H1 (cell line): ENCODE measurements at regions not wholly inside any gene's neighbourhood (a gene's known extent, or its start where the extent isn't known, plus 50 kb on each side); places are given as distances from the start of the nearest gene placed in this dataset.

Experiments used
- CTCF ChIA-PET: fragments of 300-600 bp; sonication (Branson Sonifier 250); formaldehyde crosslinking; loops from one replicate; lab custom pipeline; 2021; ENCODE audit not compliant: partially characterized antibody; lab: Charles Lee
- POLR2A ChIA-PET: fragments of 300-600 bp; sonication (Branson Sonifier 250); formaldehyde crosslinking; loops from one replicate; lab custom pipeline; 2021; ENCODE audit warnings: inconsistent platforms; ENCODE audit not compliant: partially characterized antibody; lab: Charles Lee
- DNase-seq, 2 experiments: peaks; one replicate each; pipeline versions ENCODE4 v3.0.0 to v3.0.0-alpha.2; 2010 to 2022; ENCODE audit warnings: low spot score in 2 of 2, low read depth in 1 of 2, mixed read lengths in 1 of 2
- FAIRE-seq: peaks from 2 replicates; lab custom pipeline; 2011; peaks lifted over from hg19 to GRCh38; lab: Jason Lieb, UNC
- H2AFZ ChIP-seq: 2 replicates; pipeline ENCODE4 v1.8.1; 2012; ENCODE audit warnings: low read length, inconsistent platforms
- H2AK5ac ChIP-seq: 2 replicates; pipeline ENCODE4 v1.6.1; 2013; ENCODE audit warnings: low read depth, low read length
- H2BK120ac ChIP-seq: replicated peaks from 2 replicates; pipeline ENCODE3; 2013; ENCODE audit warnings: low read depth, low read length, inconsistent platforms
- H2BK12ac ChIP-seq: 2 replicates; pipeline ENCODE4 v1.6.1; 2013; ENCODE audit warnings: low read depth, low read length
- H2BK15ac ChIP-seq: 2 replicates; pipeline ENCODE4 v1.6.1; 2013; ENCODE audit warnings: low read length
- H2BK20ac ChIP-seq: 2 replicates; pipeline ENCODE4 v1.6.1; 2013; ENCODE audit warnings: low read length
- H2BK5ac ChIP-seq: 2 replicates; pipeline ENCODE4 v1.6.1; 2013; ENCODE audit warnings: low read depth, low read length
- H3K14ac ChIP-seq: 2 replicates; pipeline ENCODE4 v1.6.1; 2013; ENCODE audit warnings: inconsistent platforms; ENCODE audit not compliant: insufficient read length
- H3K18ac ChIP-seq: 2 replicates; pipeline ENCODE4 v1.6.1; 2013; ENCODE audit warnings: low read length; ENCODE audit errors: extremely low read depth
- H3K23ac ChIP-seq: 2 replicates; pipeline ENCODE4 v1.6.1; 2013; ENCODE audit warnings: inconsistent platforms; ENCODE audit not compliant: insufficient read length
- H3K23me2 ChIP-seq: 2 replicates; pipeline ENCODE4 v1.6.1; 2013; ENCODE audit warnings: low read depth, low read length
- H3K27ac ChIP-seq: 2 replicates; pipeline ENCODE4 v1.6.1; 2011; ENCODE audit warnings: low read depth, low read length, inconsistent platforms
- H3K27me3 ChIP-seq, 4 experiments: replicated peaks in 1 of 4; 1 replicate in 1 of 4; 2 replicates in 3 of 4; pipeline versions ENCODE4 v1.6.1 to v1.8.1; 2011 to 2013; ENCODE audit warnings: low read length in 3 of 4, mild to moderate bottlenecking in 3 of 4, inconsistent platforms in 2 of 4, mixed read lengths in 2 of 4, moderate library complexity in 1 of 4; ENCODE audit not compliant: control insufficient read depth in 3 of 4, insufficient read depth in 3 of 4; ENCODE audit errors: extremely low read depth in 1 of 4
- H3K36me3 ChIP-seq, 4 experiments: 2 replicates each; pipeline versions ENCODE4 v1.6.1 to v1.8.1; 2011 to 2013; ENCODE audit warnings: mild to moderate bottlenecking in 4 of 4, low read length in 3 of 4, moderate library complexity in 2 of 4, control low read depth in 1 of 4, inconsistent platforms in 1 of 4; ENCODE audit not compliant: insufficient read depth in 4 of 4, control insufficient read depth in 2 of 4
- H3K4ac ChIP-seq: replicated peaks from 2 replicates; pipeline ENCODE3; 2013; ENCODE audit warnings: low read length, low read depth, mixed read lengths, inconsistent platforms; ENCODE audit not compliant: insufficient read length
- H3K4me1 ChIP-seq, 4 experiments: replicated peaks in 1 of 4; 1 replicate in 1 of 4; 2 replicates in 3 of 4; pipeline versions ENCODE4 v1.6.1 to v1.8.1; 2011 to 2013; ENCODE audit warnings: low read length in 3 of 4, inconsistent platforms in 2 of 4, mixed read lengths in 1 of 4; ENCODE audit not compliant: insufficient read depth in 4 of 4, control insufficient read depth in 3 of 4
- H3K4me2 ChIP-seq, 2 experiments: 2 replicates each; pipeline versions ENCODE4 v1.6.1 to v1.8.1; 2011 to 2013; ENCODE audit warnings: low read depth in 2 of 2, low read length in 2 of 2, control low read depth in 1 of 2, inconsistent platforms in 1 of 2, mild to moderate bottlenecking in 1 of 2; ENCODE audit not compliant: insufficient read depth in 1 of 2
- H3K4me3 ChIP-seq, 4 experiments: fragments of 200-600, 300-600 bp in 1 of 4; sonication (generic), shearing (Covaris generic), sonication (Bioruptor Twin) in 1 of 4; 2 replicates each; pipeline versions ENCODE4 v1.5.1 to v1.8.1; 2011 to 2016; ENCODE audit warnings: low read length in 4 of 4, low read depth in 3 of 4, control low read depth in 2 of 4, inconsistent platforms in 2 of 4, mild to moderate bottlenecking in 2 of 4, mixed read lengths in 1 of 4, moderate library complexity in 1 of 4; ENCODE audit not compliant: insufficient read depth in 2 of 4; ENCODE audit errors: extremely low read depth in 1 of 4
- H3K56ac ChIP-seq: replicated peaks from 2 replicates; pipeline ENCODE3; 2013; ENCODE audit warnings: low read depth, mild to moderate bottlenecking, mixed read lengths, low read length, inconsistent platforms; ENCODE audit not compliant: insufficient read length
- H3K79me1 ChIP-seq: 2 replicates; pipeline ENCODE4 v1.6.1; 2013; ENCODE audit warnings: low read depth, low read length, control low read depth
- H3K79me2 ChIP-seq, 2 experiments: 2 replicates each; pipeline versions ENCODE4 v1.6.1 to v1.8.1; 2012 to 2013; ENCODE audit warnings: low read length in 2 of 2, mild to moderate bottlenecking in 2 of 2, inconsistent platforms in 1 of 2; ENCODE audit not compliant: insufficient read depth in 2 of 2, control insufficient read depth in 1 of 2
- H3K9ac ChIP-seq, 4 experiments: replicated peaks in 1 of 4; 1 replicate in 1 of 4; 2 replicates in 3 of 4; pipeline versions ENCODE4 v1.6.1 to v1.8.1; 2011 to 2013; ENCODE audit warnings: low read depth in 3 of 4, low read length in 3 of 4, control low read depth in 2 of 4, mild to moderate bottlenecking in 2 of 4, moderate library complexity in 2 of 4, inconsistent platforms in 1 of 4; ENCODE audit errors: extremely low read depth in 1 of 4
- H3K9me3 ChIP-seq, 2 experiments: 2 replicates each; pipeline versions ENCODE4 v1.6.1 to v1.8.1; 2012 to 2013; ENCODE audit warnings: mild to moderate bottlenecking in 2 of 2, moderate library complexity in 2 of 2, control low read depth in 1 of 2, inconsistent platforms in 1 of 2, low read depth in 1 of 2, low read length in 1 of 2, mixed read lengths in 1 of 2; ENCODE audit not compliant: insufficient read depth in 2 of 2
- H4K20me1 ChIP-seq, 2 experiments: replicated peaks in 1 of 2; 2 replicates each; pipeline versions ENCODE3 to v1.8.1; 2011 to 2013; ENCODE audit warnings: inconsistent platforms in 2 of 2, low read length in 2 of 2, mild to moderate bottlenecking in 1 of 2; ENCODE audit not compliant: insufficient read depth in 2 of 2, control insufficient read depth in 1 of 2
- H4K5ac ChIP-seq: 2 replicates; pipeline ENCODE4 v1.6.1; 2013; ENCODE audit warnings: low read length, low read depth, mixed read lengths, inconsistent platforms; ENCODE audit not compliant: insufficient read length
- H4K8ac ChIP-seq: 2 replicates; pipeline ENCODE4 v1.8.0; 2013; ENCODE audit warnings: mild to moderate bottlenecking, moderate library complexity, low read length, inconsistent platforms; ENCODE audit not compliant: insufficient read depth; ENCODE audit errors: extremely low read depth
- H4K91ac ChIP-seq: replicated peaks from 2 replicates; pipeline ENCODE3; 2013; ENCODE audit warnings: low read length, mixed read lengths, inconsistent platforms; ENCODE audit not compliant: insufficient read length
- ASH2L ChIP-seq: fragments of 200-600, 300-600 bp; sonication (generic); IDR thresholded peaks from one replicate; pipeline ENCODE4 v1.7.1; 2017; ENCODE audit warnings: low read length
- BACH1 ChIP-seq: IDR thresholded peaks from 2 replicates; pipeline ENCODE4 v1.6.1; 2012; ENCODE audit warnings: low read length, improper control_type of control experiment
- BRCA1 ChIP-seq: IDR thresholded peaks from 2 replicates; pipeline ENCODE4 v1.6.1; 2012; ENCODE audit warnings: low read depth, low read length, improper control_type of control experiment
- CHD1 ChIP-seq: IDR thresholded peaks from 2 replicates; pipeline ENCODE4 v1.6.1; 2012; ENCODE audit warnings: low read depth, low read length, improper control_type of control experiment
- CREB1 ChIP-seq: IDR thresholded peaks from 2 replicates; pipeline ENCODE4 v1.6.1; 2012; ENCODE audit warnings: inconsistent platforms
- EP300 ChIP-seq, 2 experiments: IDR thresholded peaks; 1 replicate in 1 of 2; 2 replicates in 1 of 2; pipeline ENCODE4 v1.6.1; 2011 to 2012; ENCODE audit warnings: low read depth in 2 of 2, low read length in 2 of 2, mild to moderate bottlenecking in 2 of 2, borderline replicate concordance in 1 of 2, inconsistent platforms in 1 of 2, moderate library complexity in 1 of 2
- EZH2 ChIP-seq: fragments of 200-600 bp; sonication (generic); IDR thresholded peaks from 2 replicates; pipeline ENCODE4 v1.7.1; 2012; ENCODE audit warnings: low read depth, mild to moderate bottlenecking, moderate library complexity, low read length, inconsistent platforms; ENCODE audit not compliant: severe bottlenecking
- HDAC2 ChIP-seq, 2 experiments: fragments of 300-600 bp in 1 of 2; sonication (generic) in 1 of 2; IDR thresholded peaks; 2 replicates each; pipeline ENCODE4 v1.6.1; 2011 to 2012; ENCODE audit warnings: low read depth in 2 of 2, low read length in 2 of 2, mild to moderate bottlenecking in 2 of 2, moderate library complexity in 2 of 2, borderline replicate concordance in 1 of 2, inconsistent platforms in 1 of 2
- HDAC6 ChIP-seq: IDR thresholded peaks from one replicate; pipeline ENCODE4 v1.7.1; 2012; ENCODE audit warnings: low read depth, mild to moderate bottlenecking, inconsistent platforms, low read length, moderate library complexity
- POLR2AphosphoS5 ChIP-seq: IDR thresholded peaks from 2 replicates; pipeline ENCODE4 v1.6.1; 2011; ENCODE audit warnings: low read depth, low read length
- RBBP5 ChIP-seq: IDR thresholded peaks from 2 replicates; pipeline ENCODE4 v1.7.1; 2012; ENCODE audit warnings: low read depth, mild to moderate bottlenecking, inconsistent platforms, low read length, moderate library complexity, borderline replicate concordance
- RFX5 ChIP-seq: IDR thresholded peaks from 2 replicates; pipeline ENCODE4 v1.6.1; 2011; ENCODE audit warnings: low read depth, low read length, improper control_type of control experiment, borderline replicate concordance
- SIN3A ChIP-seq, 2 experiments: IDR thresholded peaks in 1 of 2; conservative IDR thresholded peaks in 1 of 2; 2 replicates each; pipeline ENCODE4 v1.6.1; 2011 to 2012; ENCODE audit warnings: low read length in 2 of 2, improper control_type of control experiment in 1 of 2, low read depth in 1 of 2, mild to moderate bottlenecking in 1 of 2
- SIX5 ChIP-seq: IDR thresholded peaks from 2 replicates; pipeline ENCODE4 v1.6.1; 2011; ENCODE audit warnings: mild to moderate bottlenecking, low read depth, low read length
- SUZ12 ChIP-seq: fragments of 200-600 bp; sonication (generic); IDR thresholded peaks from 2 replicates; pipeline ENCODE4 v1.6.1; 2012; ENCODE audit warnings: mild to moderate bottlenecking, inconsistent platforms, low read length, moderate library complexity, mixed read lengths
- TBP ChIP-seq: IDR thresholded peaks from 2 replicates; pipeline ENCODE4 v1.6.1; 2011; ENCODE audit warnings: low read depth, low read length, improper control_type of control experiment
- WGBS, 2 experiments: shearing (Covaris generic) in 1 of 2; methylation state at CpG; one replicate each; pipeline versions ENCODE4 v1.1.6 to v1.1.7; 2013 to 2015; ENCODE audit warnings: low lambda C conversion rate in 2 of 2, mixed read lengths in 2 of 2, inconsistent platforms in 1 of 2, low coverage in 1 of 2, missing lambda C conversion rate in 1 of 2; ENCODE audit not compliant: insufficient replicate concordance in 2 of 2, insufficient coverage in 1 of 2, insufficient read length in 1 of 2; ENCODE audit errors: extremely low coverage in 1 of 2, missing lambda C conversion rate in 1 of 2; 5-methylcytosine and 5-hydroxymethylcytosine counted together

- no peak for FAIRE-seq
- H2BK12ac ChIP-seq: no peak overlapping the region
- no peaks in the 10 kb centered on the region for H4K20me1 ChIP-seq
- H3K4me1 ChIP-seq: no peaks in the 10 kb centered on the region; a peak in 2 of 7 replicates
- no peak overlapping the region for H4K8ac ChIP-seq
- H2BK120ac ChIP-seq: no peak overlapping the region
- H3K79me2 ChIP-seq: no peaks in the 10 kb centered on the region
- WGBS, 2 experiments: 92% methylated on average over 2 of the region's 2 CpGs; no CpG with 5 or more reads in 1 of the 2 experiments
- no peak overlapping the region for H3K14ac ChIP-seq
- H3K23me2 ChIP-seq: no peaks in the 10 kb centered on the region; the same call in 1 of the 2 replicates
- DNase-seq: no peak
- no peak overlapping the region for H3K56ac ChIP-seq
- no peak overlapping the region for H3K27ac ChIP-seq
- H2AK5ac ChIP-seq: no peak overlapping the region
- H2BK20ac ChIP-seq: no peak overlapping the region
- H3K27me3 ChIP-seq: no peaks in the 10 kb centered on the region
- H3K4me3 ChIP-seq: no peak overlapping the region
- H3K4me2 ChIP-seq: no peak overlapping the region
- no peak overlapping the region for H2BK15ac ChIP-seq
- H4K91ac ChIP-seq: no peak overlapping the region
- H2BK5ac ChIP-seq: no peak overlapping the region
- H3K9ac ChIP-seq: no peak overlapping the region
- no peak overlapping the region for H3K23ac ChIP-seq
- ChIA-PET POLR2A (no interaction called here), CTCF (no interaction called here)
- no peak overlapping the region for H3K4ac ChIP-seq
- no peak overlapping the region for H2AFZ ChIP-seq
- H3K9me3 ChIP-seq: no peaks in the 10 kb centered on the region
- H3K79me1 ChIP-seq: no peaks in the 10 kb centered on the region
- H3K36me3 ChIP-seq: no peaks in the 10 kb centered on the region
- H3K18ac ChIP-seq: no peak overlapping the region
- H4K5ac ChIP-seq: no peak overlapping the region
- TF ChIP-seq TBP (no peak), SUZ12 (no peak), BRCA1 (no peak), ASH2L (no peak), RBBP5 (no peak), HDAC6 (no peak), SIN3A (conservative IDR thresholded peaks at IDR 0.05 in 1 of 2, IDR thresholded peaks at IDR 0.05 in 1 of 2; ENCODE audit: low read depth in 1 of 2, low read length in 2 of 2) (no peak), CREB1 (no peak), POLR2AphosphoS5 (no peak), CHD1 (no peak), RFX5 (no peak), SIX5 (no peak), HDAC2 (IDR thresholded peaks at IDR 0.05; ENCODE audit: borderline replicate concordance in 1 of 2, low read depth in 2 of 2, low read length in 2 of 2) (no peak), BACH1 (no peak), EP300 (IDR thresholded peaks at IDR 0.05; ENCODE audit: borderline replicate concordance in 1 of 2, low read depth in 2 of 2, low read length in 2 of 2) (no peak), EZH2 (no peak)
Observed at GRCh38 chr6:93989630-93990029, 570.3 kb upstream of the EPHA7 start.
